SJCRH30 (cell line): ENCODE measurements at regions not wholly inside any gene's neighbourhood (a gene's known extent, or its start where the extent isn't known, plus 50 kb on each side); places are given as distances from the start of the nearest gene placed in this dataset.
"Not testable (repeated sequence)": the region's sequence is repeated elsewhere in the genome, so short reads cannot be mapped to it uniquely, and the experiment has no call there.

ENCODE experiments used
- DNase-seq, 2 experiments: peaks; one replicate each; pipeline ENCODE4 v3.0.0-alpha.2; 2015 to 2020
- H3K27ac ChIP-seq: fragments of 250-450 bp; sonication (Bioruptor Pico); 2 replicates; pipeline ENCODE4 v1.5.1; 2020; ENCODE audit warnings: mild to moderate bottlenecking, moderate library complexity
- H3K27me3 ChIP-seq: fragments of 250-450 bp; sonication (Bioruptor Pico); 2 replicates; pipeline ENCODE4 v1.5.1; 2020; ENCODE audit warnings: mild to moderate bottlenecking, moderate library complexity
- H3K36me3 ChIP-seq: fragments of 250-450 bp; sonication (Bioruptor Pico); 2 replicates; pipeline ENCODE4 v1.5.1; 2020; ENCODE audit warnings: mild to moderate bottlenecking, moderate library complexity
- H3K4me1 ChIP-seq: fragments of 250-450 bp; sonication (Bioruptor Pico); 2 replicates; pipeline ENCODE4 v1.5.1; 2020; ENCODE audit warnings: mild to moderate bottlenecking, moderate library complexity
- H3K4me3 ChIP-seq: fragments of 250-450 bp; sonication (Bioruptor Pico); 2 replicates; pipeline ENCODE4 v1.5.1; 2020; ENCODE audit warnings: mild to moderate bottlenecking, moderate library complexity
- H3K9me3 ChIP-seq: fragments of 250-450 bp; sonication (Bioruptor Pico); replicated peaks from 2 replicates; pipeline ENCODE4 v1.5.1; 2020; ENCODE audit warnings: mild to moderate bottlenecking, moderate library complexity

DNA sequence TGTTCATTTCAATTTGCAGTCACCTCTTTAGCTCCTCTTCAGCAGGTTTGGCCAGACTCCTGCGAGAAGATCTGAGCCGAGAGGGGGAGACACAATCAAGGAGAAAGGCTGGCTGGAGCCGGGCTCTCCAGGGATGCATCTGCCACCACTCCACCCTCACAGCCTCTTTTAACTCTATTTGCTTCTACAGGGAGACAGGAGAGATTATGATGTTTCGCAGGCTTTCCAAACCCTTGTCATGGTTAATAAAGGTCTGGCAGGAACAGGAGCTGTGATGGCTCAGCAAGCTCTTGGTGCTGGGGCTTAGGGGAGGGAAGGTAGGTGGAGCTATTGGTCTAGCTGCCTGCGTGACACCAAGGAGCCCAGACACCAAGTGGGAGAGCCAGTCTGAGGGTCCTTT lies 448.1 kb upstream of the PODXL start:
- Histone ChIP-seq H3K27ac (no peak overlapping the region), H3K4me3 (no peak overlapping the region), H3K9me3 (peaks cover 9% of the 10 kb centered on the region; the same call in 1 of the 2 replicates), H3K4me1 (peaks cover 2% of the 10 kb centered on the region), H3K27me3 (no peaks in the 10 kb centered on the region), H3K36me3 (no peaks in the 10 kb centered on the region)
- peak; percentile 30 to 62 for DNase-seq

DNA sequence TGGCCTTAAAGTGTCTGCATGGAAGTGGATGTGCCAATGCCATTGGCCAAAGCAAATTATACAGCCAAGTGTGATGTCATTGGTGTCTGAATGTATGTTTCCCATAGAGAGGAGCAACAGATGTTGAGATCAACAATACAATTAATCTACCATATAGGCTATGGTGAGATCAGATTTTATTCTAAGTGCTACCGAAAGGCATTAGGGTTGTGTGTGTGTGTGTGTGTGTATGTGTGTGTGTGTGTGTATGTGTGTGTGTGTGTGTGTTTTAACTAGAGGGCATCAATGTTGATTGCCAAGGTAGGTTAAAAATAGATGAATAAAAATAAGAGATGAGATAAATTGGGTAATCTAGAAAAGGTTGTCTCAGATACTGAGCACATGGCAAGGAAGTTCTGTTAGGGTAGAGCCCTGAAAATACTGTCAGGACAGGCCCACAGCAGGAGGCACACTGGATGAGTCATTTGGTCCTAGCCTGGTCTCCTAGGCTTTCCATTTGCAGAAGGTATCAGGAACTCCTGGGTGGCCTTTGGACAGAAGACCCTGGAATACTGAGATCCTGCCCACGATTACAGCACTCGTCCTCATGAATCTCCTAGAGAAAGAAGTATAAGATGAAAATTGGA lies 446.0 kb upstream of the PODXL start:
- no peaks in the 10 kb centered on the region for H3K36me3 ChIP-seq
- no peaks in the 10 kb centered on the region for H3K4me1 ChIP-seq
- H3K4me3 ChIP-seq: no peak overlapping the region
- no peaks in the 10 kb centered on the region for H3K27me3 ChIP-seq
- no peak overlapping the region for H3K27ac ChIP-seq
- DNase-seq: no peak
- H3K9me3 ChIP-seq: no peaks in the 10 kb centered on the region

- Histone ChIP-seq H3K36me3 (no peaks in the 10 kb centered on the region), H3K9me3 (no peaks in the 10 kb centered on the region), H3K4me1 (no peaks in the 10 kb centered on the region), H3K4me3 (no peak overlapping the region), H3K27me3 (no peaks in the 10 kb centered on the region), H3K27ac (no peak overlapping the region)
- DNase-seq: no peak
Measured at GRCh38 chr7:132001146-132001545, 444.7 kb upstream of the PODXL start.

- no peak for DNase-seq
- Histone ChIP-seq H3K4me1 (no peaks in the 10 kb centered on the region), H3K27me3 (no peaks in the 10 kb centered on the region), H3K4me3 (no peak overlapping the region), H3K36me3 (no peaks in the 10 kb centered on the region), H3K9me3 (no peaks in the 10 kb centered on the region; the same call in 1 of the 2 replicates), H3K27ac (no peak overlapping the region)
Measured at GRCh38 chr7:131999193-131999592, 442.8 kb upstream of the PODXL start.

DNA sequence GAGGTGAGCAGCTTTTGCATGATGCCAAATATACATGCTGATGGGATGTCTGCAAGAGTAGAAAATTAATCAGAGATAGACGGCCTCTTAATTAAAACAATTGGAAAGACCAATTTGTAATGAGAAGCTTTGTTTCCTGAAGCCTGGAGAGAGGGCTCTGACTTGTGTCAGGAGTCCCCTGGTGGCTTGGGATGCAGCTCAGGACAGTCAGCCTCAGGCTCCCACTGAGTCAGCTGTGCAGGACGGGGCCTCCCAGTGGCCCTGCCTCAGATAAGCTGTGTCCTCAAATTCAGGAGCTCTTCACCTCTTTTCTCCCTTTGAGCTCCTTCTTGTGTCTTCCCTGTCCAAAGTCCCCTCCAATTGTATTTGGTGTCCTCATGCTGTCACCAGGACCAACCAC lies 438.9 kb upstream of the PODXL start:
- H3K4me3 ChIP-seq: no peak overlapping the region
- no peaks in the 10 kb centered on the region for H3K4me1 ChIP-seq
- peaks cover 2% of the 10 kb centered on the region; the same call in 1 of the 2 replicates for H3K9me3 ChIP-seq
- H3K36me3 ChIP-seq: no peaks in the 10 kb centered on the region
- DNase-seq: no peak
- H3K27ac ChIP-seq: no peak overlapping the region
- no peaks in the 10 kb centered on the region; the same call in 1 of the 2 replicates for H3K27me3 ChIP-seq

GRCh38 chr7:131981069-131981468 lies 424.6 kb upstream of the PODXL start:
- H3K36me3 ChIP-seq, DNase-seq, H3K9me3 ChIP-seq, H3K27ac ChIP-seq, H3K4me3 ChIP-seq, H3K4me1 ChIP-seq, H3K27me3 ChIP-seq: not testable (repeated sequence)

- not testable (repeated sequence) for DNase-seq, H3K36me3 ChIP-seq, H3K27me3 ChIP-seq
Measured at GRCh38 chr7:131978118-131978517, 421.7 kb upstream of the PODXL start.

DNA sequence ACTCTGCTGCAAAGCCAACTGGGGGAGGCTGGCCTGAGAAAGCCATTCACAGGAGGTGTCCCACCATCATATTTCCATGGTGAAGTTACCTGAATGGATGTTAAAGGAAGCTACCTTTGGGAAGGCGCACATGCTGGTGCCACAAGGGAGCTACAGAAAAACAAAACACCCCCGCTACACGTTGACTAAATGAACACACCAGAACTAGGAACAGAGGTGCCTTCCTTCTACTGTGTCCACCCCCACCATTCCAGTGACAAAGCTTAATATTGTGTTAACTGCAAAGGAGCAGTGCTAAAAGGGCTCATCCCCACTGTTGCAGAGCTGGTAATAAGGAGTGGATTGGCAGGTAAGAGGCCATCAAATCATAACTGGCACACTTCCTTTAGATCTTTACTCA lies 420.0 kb upstream of the PODXL start:
- Histone ChIP-seq H3K9me3 (peaks cover 10% of the 10 kb centered on the region), H3K4me1 (peaks cover 7% of the 10 kb centered on the region), H3K27ac (no peak overlapping the region), H3K4me3 (no peak overlapping the region), H3K36me3 (no peaks in the 10 kb centered on the region), H3K27me3 (no peaks in the 10 kb centered on the region)
- DNase-seq: no peak

More at GRCh38 chr7:131978118-131978517, 421.7 kb upstream of the PODXL start:
- not testable (repeated sequence) for H3K27ac ChIP-seq, H3K4me3 ChIP-seq, H3K9me3 ChIP-seq, H3K4me1 ChIP-seq

DNA sequence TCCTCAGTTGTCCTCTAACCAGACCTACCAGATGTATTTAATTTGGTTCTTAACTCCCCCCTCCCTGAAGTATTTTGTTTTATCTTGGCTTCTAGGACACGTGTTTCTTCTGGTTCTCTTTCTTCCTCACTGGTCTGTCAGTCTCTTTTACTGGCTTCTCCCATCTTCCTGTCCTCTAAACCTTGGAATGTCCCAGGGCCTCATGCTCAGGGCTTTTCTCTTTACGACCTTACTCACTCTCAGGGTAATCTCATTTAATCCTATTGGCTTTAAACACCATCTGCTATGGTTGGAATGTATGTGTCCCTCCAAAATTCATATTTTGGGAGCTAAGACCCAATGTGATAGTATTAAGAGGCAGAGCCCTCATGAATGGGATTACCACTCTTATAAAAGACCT lies 418.2 kb upstream of the PODXL start:
- peak in 1 of 2 experiments; percentile 44 for DNase-seq
- Histone ChIP-seq H3K4me1 (peaks cover 7% of the 10 kb centered on the region), H3K4me3 (no peak overlapping the region), H3K36me3 (no peaks in the 10 kb centered on the region), H3K9me3 (peaks cover 10% of the 10 kb centered on the region), H3K27me3 (no peaks in the 10 kb centered on the region), H3K27ac (no peak overlapping the region)

DNA sequence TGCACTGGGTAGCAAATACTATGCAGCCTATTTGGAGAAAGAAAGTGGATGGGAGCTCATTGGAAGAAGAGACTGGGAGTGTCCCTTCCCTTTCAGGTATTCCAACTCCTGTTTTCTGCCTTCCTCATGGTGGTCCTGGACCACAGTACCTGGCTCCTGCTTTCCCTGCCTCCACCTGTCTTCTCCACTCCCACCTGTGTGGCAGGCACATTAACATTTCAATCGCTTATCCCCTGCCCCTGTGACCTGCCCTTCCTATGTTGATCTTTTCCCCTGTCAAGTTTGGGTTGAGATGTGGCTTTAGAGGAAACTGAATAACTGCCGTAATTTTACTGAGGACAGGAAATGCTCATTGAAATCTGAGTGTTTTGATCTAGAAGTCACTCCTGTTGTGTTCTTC lies 415.8 kb upstream of the PODXL start:
- DNase-seq: no peak
- Histone ChIP-seq H3K4me1 (peaks cover 7% of the 10 kb centered on the region), H3K4me3 (no peak overlapping the region), H3K27ac (no peak overlapping the region), H3K36me3 (no peaks in the 10 kb centered on the region), H3K9me3 (peaks cover 4% of the 10 kb centered on the region), H3K27me3 (no peaks in the 10 kb centered on the region)

DNA sequence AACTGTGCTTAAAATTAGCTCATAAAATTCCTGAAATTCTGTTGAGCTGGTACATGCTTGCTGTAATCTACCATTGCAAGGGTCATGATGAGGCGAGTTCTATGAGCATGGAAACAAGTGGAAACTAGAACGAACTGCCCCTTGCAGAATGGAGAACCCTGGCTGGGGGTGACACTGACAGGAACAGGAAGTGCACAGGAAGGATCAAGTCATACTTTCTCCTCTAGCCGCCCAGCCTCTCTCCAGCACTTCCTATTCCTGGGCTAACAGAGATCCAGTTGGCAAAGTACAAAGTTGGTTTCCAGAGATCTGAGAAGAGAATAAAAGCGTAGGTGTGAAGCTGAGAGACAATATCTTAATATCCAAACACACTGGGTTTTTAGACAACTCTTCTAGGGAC lies 414.2 kb upstream of the PODXL start:
- H3K27ac ChIP-seq: no peak overlapping the region
- peaks cover 7% of the 10 kb centered on the region for H3K4me1 ChIP-seq
- H3K4me3 ChIP-seq: no peak overlapping the region
- H3K27me3 ChIP-seq: no peaks in the 10 kb centered on the region
- peaks cover 4% of the 10 kb centered on the region for H3K9me3 ChIP-seq
- no peak for DNase-seq
- no peaks in the 10 kb centered on the region for H3K36me3 ChIP-seq

DNA sequence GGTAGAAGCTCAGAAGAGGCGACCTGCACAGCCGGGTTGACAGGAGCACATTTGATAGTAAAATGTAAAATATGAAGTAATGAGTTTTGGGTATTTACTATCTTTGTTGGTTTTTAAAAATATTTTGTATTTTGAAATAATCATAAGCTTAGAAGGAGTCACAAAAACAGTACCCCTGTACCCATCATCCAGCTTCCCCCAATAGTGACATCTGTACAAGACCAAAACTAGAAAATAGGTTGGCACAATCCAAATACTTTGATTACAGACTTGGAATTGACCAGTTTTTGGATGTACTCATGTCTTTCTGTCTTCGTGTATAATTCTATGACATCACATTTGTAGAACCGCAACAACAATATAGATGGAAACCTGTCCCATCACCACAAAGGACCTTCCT lies 413.1 kb upstream of the PODXL start:
- no peaks in the 10 kb centered on the region for H3K27me3 ChIP-seq

GRCh38 chr7:131967216-131967730 lies 410.8 kb upstream of the PODXL start:
- peaks cover 5% of the 10 kb centered on the region; the same call in 1 of the 2 replicates for H3K9me3 ChIP-seq
- no peaks in the 10 kb centered on the region for H3K27me3 ChIP-seq
- H3K27ac ChIP-seq: no peak overlapping the region
- H3K36me3 ChIP-seq: no peaks in the 10 kb centered on the region
- DNase-seq: no peak
- no peaks in the 10 kb centered on the region for H3K4me1 ChIP-seq
- no peak overlapping the region for H3K4me3 ChIP-seq

More for the DNA sequence above, 413.1 kb upstream of the PODXL start:
- no peak for DNase-seq
- Histone ChIP-seq H3K36me3 (no peaks in the 10 kb centered on the region), H3K9me3 (peaks cover 4% of the 10 kb centered on the region), H3K4me1 (peaks cover 2% of the 10 kb centered on the region), H3K4me3 (no peak overlapping the region), H3K27ac (no peak overlapping the region)

DNA sequence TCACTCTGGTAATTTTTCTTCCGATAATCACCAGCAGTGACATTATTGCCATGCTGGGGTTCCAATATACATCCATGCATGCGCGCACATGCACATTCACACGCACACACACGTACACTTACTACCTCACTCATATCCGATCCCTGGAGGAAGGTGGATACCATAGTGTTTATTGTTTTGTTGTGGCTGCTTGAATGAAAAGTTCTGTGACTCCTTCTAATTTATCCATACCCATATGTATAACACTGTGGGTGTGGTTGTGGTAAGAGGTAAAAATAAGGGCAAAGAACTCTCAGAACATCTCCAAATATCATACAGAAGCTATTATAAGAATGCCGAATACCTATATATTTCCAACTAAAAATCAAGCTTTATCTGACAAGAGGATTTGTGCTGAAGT lies 407.8 kb upstream of the PODXL start:
- Histone ChIP-seq H3K4me1 (peaks cover 18% of the 10 kb centered on the region), H3K27ac (no peak overlapping the region)

GRCh38 chr7:131961054-131961680 lies 404.7 kb upstream of the PODXL start:
- H3K4me1 ChIP-seq: peaks cover 34% of the 10 kb centered on the region
- no peaks in the 10 kb centered on the region for H3K36me3 ChIP-seq
- peak in 1 of 2 experiments; percentile 51 for DNase-seq
- H3K27me3 ChIP-seq: no peaks in the 10 kb centered on the region
- no peak overlapping the region for H3K27ac ChIP-seq
- H3K9me3 ChIP-seq: peaks cover 8% of the 10 kb centered on the region; the same call in 1 of the 2 replicates
- H3K4me3 ChIP-seq: no peak overlapping the region

More for the DNA sequence above, 407.8 kb upstream of the PODXL start:
- Histone ChIP-seq H3K36me3 (no peaks in the 10 kb centered on the region), H3K27me3 (no peaks in the 10 kb centered on the region), H3K4me3 (no peak overlapping the region), H3K9me3 (peaks cover 5% of the 10 kb centered on the region; the same call in 1 of the 2 replicates)
- no peak for DNase-seq
